GM04503 (cell line): ENCODE measurements at regions not wholly inside any gene's neighbourhood (a gene's known extent, or its start where the extent isn't known, plus 50 kb on each side); places are given as distances from the start of the nearest gene placed in this dataset.
"Not testable (repeated sequence)": the region's sequence is repeated elsewhere in the genome, so short reads cannot be mapped to it uniquely, and the experiment has no call there.

Source experiments
- DNase-seq: peaks from one replicate; pipeline ENCODE4 v3.0.0-alpha.2; 2012; ENCODE audit warnings: low read depth

GRCh38 chr4:122973465-122973864, 51.1 kb upstream of the NUDT6 start:
- DNase-seq = no peak

DNA sequence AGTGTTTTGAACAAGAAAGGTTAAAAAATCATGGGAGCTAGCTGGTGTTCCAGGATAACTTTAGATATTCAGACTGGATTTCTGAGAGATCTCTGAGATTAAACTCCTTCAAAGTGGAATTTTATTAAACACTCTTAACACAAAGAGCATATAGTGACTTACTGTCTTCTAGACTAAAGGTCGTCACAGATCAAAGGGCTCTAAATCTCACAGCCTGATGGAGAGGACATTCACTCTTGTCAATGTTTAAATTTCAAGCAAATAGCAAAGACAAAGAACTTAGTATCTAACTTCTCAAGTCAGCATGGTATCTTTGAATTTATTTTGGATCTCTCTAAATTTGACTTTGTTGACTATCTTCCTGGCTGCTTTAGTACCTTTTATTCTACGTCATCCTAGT, 53.7 kb upstream of the NUDT6 start:
- DNase-seq = no peak

DNA sequence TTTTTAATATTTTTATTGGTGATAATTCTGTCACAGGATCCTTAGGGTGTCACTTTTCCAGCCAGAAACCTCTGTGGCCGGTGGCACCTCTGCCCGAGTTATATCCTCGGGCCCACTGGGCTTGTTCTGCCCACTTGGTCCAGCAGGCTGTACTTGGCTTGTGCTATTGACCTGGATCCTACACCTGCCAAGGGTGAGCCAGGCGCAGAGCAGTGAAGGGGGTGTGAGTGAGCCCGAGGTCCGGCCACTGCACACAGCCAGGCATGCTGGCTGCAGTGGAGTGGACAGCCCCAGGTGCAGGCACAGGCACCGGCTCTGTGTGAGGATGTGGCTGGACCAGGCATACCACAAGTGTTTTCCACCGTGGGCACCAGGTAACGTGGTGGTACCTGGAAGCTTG, 54.7 kb upstream of the NUDT6 start:
- no peak for DNase-seq

DNA sequence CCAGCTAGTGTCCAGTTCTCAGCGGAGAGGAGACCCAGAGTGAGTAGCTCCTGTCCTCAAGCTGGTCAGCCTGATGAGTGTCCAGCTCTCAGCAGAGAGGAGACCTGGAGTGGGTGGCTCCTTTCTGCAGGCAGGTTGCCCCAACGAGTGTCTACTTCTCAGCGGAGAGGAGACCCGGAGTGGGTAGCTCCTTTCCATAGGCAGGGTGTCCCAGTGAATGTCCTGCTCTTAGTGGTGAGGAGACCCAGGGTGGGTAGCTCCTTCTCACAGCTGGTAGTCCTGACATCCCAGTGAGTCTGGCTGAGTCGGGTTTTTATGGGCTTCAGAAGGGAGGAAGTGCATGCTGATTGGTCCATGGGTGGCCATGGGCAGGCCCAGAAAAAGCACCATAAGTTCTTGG, 55.7 kb upstream of the NUDT6 start:
- no peak for DNase-seq

DNA sequence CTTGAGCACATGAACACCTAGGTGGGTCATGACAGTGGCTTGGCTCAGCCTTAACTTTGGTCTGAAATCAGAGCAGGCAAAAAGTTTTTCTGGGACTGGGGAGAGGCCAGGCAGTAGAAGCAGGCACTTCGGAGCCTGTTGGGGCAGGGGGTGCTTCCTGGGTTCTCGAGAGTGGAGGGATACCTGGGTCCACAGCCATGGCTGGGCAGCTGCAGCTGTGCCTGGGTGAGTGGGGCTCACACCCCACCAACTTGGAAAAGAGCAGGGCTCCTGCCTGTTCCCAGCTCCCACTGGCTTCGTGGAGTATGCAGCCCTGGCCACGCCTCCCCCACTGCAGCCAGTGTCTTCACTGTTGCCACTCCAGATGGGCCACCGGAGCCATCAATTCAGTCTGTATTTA, 56.4 kb upstream of the NUDT6 start:
- no peak for DNase-seq

- DNase-seq = no peak
These were observed 58.5 kb upstream of the NUDT6 start for GRCh38 chr4:122980860-122981259.

DNA sequence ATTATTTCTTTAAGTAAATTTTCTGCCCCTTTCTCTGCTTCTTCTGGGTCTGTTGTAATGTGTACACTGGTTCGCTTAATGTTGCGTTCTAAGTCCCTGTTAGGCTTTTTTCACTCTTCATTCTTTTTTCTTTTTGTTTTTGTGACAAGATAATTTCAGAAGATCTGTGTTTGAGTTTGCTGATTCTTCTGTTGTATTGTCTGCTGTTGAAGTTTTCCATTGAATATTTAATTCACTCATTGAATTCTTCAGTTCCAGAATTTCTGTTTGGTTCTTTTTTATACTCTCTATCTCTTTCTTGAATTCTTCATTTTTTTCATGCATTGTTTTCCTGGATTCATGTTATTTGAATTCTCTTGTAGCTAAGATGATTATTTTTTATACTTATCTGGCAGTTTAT, 66.3 kb upstream of the NUDT6 start:
- no peak for DNase-seq

GRCh38 chr4:122990891-122991290, 68.5 kb upstream of the NUDT6 start:
- DNase-seq = no peak

GRCh38 chr4:122992057-122992456, 69.7 kb upstream of the NUDT6 start:
- no peak for DNase-seq

DNA sequence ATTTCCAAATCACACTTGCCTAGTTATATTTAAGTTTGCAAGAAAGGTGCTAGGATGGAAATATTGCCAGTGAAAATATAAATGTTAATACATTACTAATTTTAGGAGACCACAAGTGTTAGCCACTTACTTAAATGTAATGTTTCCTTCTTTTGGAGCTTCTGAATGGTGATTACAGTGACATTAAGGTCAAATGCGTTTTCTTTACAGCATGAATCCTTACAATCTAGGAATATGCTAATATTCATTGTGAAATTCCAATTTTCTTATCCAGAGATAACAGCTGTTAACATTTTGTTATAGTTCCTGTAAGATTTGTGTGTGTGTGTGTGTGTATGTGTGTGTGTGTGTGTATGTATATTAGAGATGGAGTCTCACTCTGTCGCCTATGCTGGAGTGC, 70.2 kb upstream of the NUDT6 start:
- no peak for DNase-seq

GRCh38 chr4:122996350-122996749, 74.0 kb upstream of the NUDT6 start:
- DNase-seq = no peak

DNA sequence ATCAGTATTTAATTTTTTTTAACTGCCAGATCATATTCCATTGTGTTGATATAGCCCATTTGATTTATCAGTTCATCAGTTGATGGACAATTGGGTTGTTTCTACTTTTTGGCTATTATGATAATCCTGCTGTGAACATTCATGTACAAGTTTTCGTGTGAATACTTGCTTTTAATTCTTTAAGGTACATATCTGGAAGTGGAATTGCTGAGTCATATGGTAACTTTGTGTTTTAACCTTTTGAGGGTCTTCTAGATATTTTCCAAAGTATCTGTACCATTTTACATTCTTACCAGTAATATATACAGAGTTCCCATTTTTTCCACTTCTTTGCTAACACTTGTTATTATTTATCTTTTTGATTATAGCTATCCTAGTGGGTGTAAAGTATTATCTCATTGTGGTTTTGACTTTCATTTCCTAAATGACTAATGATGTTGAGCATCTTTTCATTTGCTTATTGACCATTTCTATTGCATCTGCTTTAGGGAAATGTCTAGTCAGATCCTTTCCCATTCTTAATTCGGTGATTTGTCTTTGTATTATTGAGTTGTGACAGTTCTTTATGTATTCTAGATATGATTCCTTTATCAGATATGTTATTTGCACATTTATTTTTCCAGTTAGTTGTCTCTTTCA, 75.2 kb upstream of the NUDT6 start:
- DNase-seq = no peak

DNA sequence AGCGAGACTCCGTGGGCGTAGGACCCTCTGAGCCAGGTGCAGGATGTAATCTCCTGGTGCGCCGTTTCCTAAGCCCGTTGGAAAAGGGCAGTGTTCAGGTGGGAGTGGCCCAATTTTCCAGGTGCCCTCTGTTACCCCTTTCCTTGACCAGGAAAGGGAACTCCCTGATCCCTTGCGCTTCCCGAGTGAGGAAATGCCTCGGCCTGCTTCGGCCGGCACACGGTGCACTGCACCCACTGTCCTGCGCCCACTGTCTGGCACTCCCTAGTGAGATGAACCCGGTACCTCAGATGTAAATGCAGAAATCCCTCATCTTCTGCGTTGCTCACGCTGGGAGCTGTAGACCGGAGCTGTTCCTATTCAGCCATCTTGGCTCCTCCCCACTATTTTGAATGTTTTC, 81.7 kb upstream of the NUDT6 start:
- not testable (repeated sequence) for DNase-seq

GRCh38 chr4:123005126-123005525, 82.7 kb upstream of the NUDT6 start:
- not testable (repeated sequence) for DNase-seq

GRCh38 chr4:123007679-123008078, 85.3 kb upstream of the NUDT6 start:
- no peak for DNase-seq

DNA sequence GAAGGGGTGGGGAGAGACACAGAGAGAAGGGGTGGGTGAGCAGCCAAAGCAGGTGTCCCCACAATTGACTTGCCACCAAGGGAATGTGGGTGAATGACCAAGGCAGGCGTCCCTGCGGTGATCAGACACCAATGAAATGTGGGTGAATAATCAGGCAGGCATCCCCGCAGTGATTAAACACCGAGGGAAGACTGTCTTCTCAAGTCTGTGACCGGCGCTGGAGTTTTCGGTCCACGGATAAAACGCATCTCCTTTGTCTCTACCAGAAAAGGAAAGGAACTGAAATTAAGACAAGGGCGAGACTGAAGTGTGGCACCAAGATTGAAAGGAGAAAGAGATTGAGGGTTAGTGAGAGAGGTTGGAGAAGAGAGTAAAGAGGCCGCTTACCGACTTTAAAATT, 90.0 kb upstream of the NUDT6 start:
- DNase-seq = not testable (repeated sequence)

DNA sequence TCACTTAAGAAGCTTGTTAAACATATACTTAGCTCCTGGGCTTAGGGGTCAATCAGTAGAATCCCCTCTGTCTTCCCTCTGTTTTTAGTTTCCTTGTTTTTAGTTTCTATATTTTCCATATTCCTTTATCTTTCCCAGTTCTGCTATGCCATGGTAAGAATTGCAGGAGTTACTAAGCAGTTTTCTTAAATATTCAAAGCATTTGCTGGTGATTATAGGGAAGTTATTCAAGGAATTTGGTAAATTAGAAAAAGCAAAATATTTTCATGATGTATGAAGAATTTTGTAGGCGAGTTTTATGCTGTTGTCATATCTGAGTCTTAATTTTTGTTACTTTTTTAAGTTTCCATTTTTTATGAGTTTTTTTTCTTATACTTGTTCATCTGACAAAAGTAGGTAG, 91.6 kb upstream of the NUDT6 start:
- DNase-seq = no peak

GRCh38 chr4:123017078-123017477, 94.7 kb upstream of the NUDT6 start:
- DNase-seq = no peak

DNA sequence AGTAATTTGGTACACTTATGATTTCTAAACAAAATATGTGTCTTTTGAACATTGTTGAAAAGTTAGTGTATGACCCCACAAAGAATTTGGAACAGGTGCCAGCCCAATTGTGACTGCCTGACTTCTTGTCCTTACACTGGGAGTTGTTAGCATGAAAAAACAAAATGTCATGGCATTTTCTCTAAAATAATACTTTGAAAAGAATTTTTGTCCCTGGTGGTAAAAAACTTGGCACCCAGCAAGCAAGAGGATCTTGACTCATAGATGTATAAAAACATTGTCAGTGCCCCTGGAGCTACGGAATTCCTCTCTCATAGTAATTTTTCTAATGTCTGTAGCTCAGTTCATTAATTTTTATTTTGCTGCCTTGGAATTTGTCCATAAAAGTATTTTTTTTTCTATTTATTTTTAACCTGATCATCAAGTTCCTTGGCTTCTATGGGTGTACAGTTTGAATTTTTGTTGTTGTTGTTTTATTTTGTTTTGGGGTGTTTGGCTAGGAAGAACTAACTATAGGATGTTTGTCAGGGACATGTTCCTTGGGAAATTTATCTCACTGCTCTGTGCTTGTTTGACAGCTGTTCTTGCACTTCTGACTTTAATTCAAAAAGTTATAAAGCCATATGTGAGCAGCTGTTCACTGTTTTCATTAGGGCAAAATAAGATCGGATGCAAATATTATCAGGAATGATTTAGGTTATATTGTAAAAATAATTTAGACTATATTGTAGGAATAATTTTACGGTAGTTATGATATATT, 95.4 kb upstream of the NUDT6 start:
- DNase-seq = peak; percentile 76

- no peak for DNase-seq
These were observed 96.0 kb upstream of the NUDT6 start for GRCh38 chr4:123018396-123018775.

GRCh38 chr4:123020285-123020684, 97.9 kb upstream of the NUDT6 start:
- no peak for DNase-seq

- DNase-seq = no peak
These were observed 101.2 kb upstream of the NUDT6 start for GRCh38 chr4:123023647-123024046.

GRCh38 chr4:123024710-123025109, 102.3 kb upstream of the NUDT6 start:
- DNase-seq = no peak

GRCh38 chr4:123025398-123025797, 103.0 kb upstream of the NUDT6 start:
- DNase-seq = no peak
